ENCODE measurements at regions not wholly inside any gene's neighbourhood (a gene's known extent, or its start where the extent isn't known, plus 50 kb on each side); places are given as distances from the start of the nearest gene placed in this dataset.

DNA sequence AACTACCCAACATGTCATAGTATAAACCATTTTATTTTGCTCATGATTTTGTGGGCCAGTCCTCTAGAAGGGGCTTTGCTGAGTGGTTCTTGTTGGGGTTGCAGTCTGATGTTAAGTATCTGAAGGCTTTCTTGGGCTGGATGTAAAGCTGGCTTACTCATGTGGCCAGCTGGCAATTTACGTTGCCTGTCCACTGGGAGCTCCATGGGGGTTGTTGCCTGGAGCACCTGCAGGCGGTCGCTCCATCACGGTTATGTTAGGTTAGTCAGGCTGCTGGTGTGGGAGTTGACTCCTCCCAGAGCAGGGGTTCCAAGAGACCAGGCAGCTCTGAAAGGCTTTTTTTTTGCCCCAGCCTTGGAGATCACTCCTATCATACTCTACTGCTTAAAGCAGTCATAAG is 98.1 kb downstream of the NR1D2 start:
- TF ChIP-seq, protein P1, sequence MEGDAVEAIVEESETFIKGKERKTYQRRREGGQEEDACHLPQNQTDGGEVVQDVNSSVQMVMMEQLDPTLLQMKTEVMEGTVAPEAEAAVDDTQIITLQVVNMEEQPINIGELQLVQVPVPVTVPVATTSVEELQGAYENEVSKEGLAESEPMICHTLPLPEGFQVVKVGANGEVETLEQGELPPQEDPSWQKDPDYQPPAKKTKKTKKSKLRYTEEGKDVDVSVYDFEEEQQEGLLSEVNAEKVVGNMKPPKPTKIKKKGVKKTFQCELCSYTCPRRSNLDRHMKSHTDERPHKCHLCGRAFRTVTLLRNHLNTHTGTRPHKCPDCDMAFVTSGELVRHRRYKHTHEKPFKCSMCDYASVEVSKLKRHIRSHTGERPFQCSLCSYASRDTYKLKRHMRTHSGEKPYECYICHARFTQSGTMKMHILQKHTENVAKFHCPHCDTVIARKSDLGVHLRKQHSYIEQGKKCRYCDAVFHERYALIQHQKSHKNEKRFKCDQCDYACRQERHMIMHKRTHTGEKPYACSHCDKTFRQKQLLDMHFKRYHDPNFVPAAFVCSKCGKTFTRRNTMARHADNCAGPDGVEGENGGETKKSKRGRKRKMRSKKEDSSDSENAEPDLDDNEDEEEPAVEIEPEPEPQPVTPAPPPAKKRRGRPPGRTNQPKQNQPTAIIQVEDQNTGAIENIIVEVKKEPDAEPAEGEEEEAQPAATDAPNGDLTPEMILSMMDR (IDR thresholded peaks at IDR 0.05): no peak
- no peak for TF ChIP-seq POLR2AphosphoS5 (IDR thresholded peaks at IDR 0.05)
- TF ChIP-seq POLR2A (IDR thresholded peaks at IDR 0.05): no peak
- WGBS: 88% methylated on average over 4 of the region's 4 CpGs
- Histone ChIP-seq H3K27ac (peak overlapping the region; percentile 50 to 58), H3K4me3 (no peak overlapping the region), H3K4me1 (replicated peaks) (no peaks in the 10 kb centered on the region), H3K9me3 (no peaks in the 10 kb centered on the region), H3K27me3 (replicated peaks; ENCODE audit: insufficient read depth) (no peaks in the 10 kb centered on the region), H3K36me3 (no peaks in the 10 kb centered on the region)
- DNase-seq (ENCODE audit: low spot score): no peak
- intact Hi-C loops (cut with DNase I): loop anchor here (5.0 kb wide), 1 partner anchor 84 kb away; no protein-coding TSS in a partner anchor

DNA sequence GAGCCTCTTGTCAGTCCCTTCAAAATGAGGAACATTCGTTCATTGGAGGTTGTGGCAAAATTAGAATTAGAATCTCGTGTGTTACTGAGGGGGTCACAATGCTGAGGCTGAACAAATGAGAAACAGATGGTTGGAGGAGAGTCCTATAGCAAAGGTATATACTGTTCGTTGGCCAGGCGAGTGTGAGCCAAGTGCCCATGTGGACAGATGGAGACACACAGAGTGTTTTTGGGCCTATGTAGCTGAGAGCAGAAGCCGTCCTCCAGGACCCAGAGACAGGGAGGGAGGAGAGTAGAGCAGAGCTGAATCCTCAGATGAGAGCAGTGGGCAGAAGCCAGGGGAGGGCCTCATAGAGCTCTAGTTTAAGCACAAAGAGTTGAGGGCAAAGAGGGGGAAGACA is 98.9 kb downstream of the NR1D2 start:
- TF ChIP-seq, protein P1 (IDR thresholded peaks at IDR 0.05): no peak
- TF ChIP-seq POLR2AphosphoS5 (IDR thresholded peaks at IDR 0.05) (no peak), POLR2A (IDR thresholded peaks at IDR 0.05) (no peak)
- Histone ChIP-seq H3K27ac (no peak overlapping the region), H3K27me3 (replicated peaks; ENCODE audit: insufficient read depth) (no peaks in the 10 kb centered on the region), H3K4me3 (no peak overlapping the region), H3K4me1 (replicated peaks) (no peaks in the 10 kb centered on the region), H3K9me3 (no peaks in the 10 kb centered on the region), H3K36me3 (no peaks in the 10 kb centered on the region)
- intact Hi-C loops (cut with DNase I): loop anchor here (5.0 kb wide), 1 partner anchor 83 kb away; no protein-coding TSS in a partner anchor
- WGBS: 94% methylated on average over 5 of the region's 5 CpGs
- no peak for DNase-seq (ENCODE audit: low spot score)

DNA sequence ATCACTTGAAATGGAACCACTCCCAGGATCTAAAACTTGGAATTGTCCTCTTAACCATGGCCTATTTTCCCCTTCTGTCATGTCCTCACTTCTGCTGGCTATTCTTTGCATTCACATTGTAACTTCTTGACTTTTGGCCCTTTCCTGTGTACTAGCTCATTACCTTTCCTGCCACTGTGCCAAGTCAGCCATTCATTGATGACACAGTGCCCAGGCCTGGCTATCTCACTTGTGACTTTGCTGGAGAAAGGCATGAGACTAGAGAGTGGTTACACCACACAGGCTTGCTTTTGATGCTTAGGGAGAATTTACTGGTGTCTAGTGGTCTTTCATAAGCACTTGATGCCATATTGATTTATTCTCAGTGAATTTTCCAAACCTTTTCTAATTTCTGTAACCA is 101.1 kb downstream of the NR1D2 start:
- Histone ChIP-seq H3K36me3 (no peaks in the 10 kb centered on the region), H3K27ac (no peak overlapping the region), H3K9me3 (no peaks in the 10 kb centered on the region), H3K4me1 (replicated peaks) (no peaks in the 10 kb centered on the region), H3K27me3 (replicated peaks; ENCODE audit: insufficient read depth) (no peaks in the 10 kb centered on the region), H3K4me3 (no peak overlapping the region)
- DNase-seq (ENCODE audit: low spot score): no peak
- TF ChIP-seq POLR2A (IDR thresholded peaks at IDR 0.05): no peak
- no peak for TF ChIP-seq POLR2AphosphoS5 (IDR thresholded peaks at IDR 0.05)
- TF ChIP-seq, protein P1 (IDR thresholded peaks at IDR 0.05): no peak
- intact Hi-C loops (cut with DNase I): loop anchor here (5.0 kb wide), 1 partner anchor 96 kb away; no protein-coding TSS in a partner anchor

DNA sequence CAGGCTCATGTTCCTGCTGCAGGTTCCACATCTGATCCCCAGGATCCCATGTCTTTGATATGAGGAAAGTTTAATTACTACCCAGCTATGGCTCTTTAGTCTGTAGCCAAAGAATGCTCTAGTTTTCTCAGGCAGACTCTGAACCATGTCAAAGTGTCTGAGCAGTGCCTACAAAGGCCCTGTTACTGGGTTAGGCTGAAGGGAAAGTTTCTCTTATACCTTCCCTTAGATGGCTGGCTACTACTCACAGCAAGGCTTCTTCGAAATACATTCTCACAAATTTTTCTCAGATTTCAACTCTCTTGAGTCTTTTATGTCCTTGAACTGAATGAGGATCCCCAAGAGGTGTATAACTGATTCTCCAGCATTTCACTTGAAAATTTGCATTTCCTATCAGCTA is 102.4 kb downstream of the NR1D2 start:
- Histone ChIP-seq H3K4me1 (replicated peaks) (no peaks in the 10 kb centered on the region), H3K27ac (no peak overlapping the region), H3K36me3 (no peaks in the 10 kb centered on the region), H3K9me3 (no peaks in the 10 kb centered on the region), H3K27me3 (replicated peaks; ENCODE audit: insufficient read depth) (no peaks in the 10 kb centered on the region), H3K4me3 (no peak overlapping the region)
- intact Hi-C loops (cut with DNase I): loop anchor here (5.0 kb wide), 1 partner anchor 95 kb away; no protein-coding TSS in a partner anchor
- WGBS: 0% methylated on average over 1 of the region's 1 CpG
- TF ChIP-seq, protein P1 (IDR thresholded peaks at IDR 0.05): no peak
- no peak for DNase-seq (ENCODE audit: low spot score)

DNA sequence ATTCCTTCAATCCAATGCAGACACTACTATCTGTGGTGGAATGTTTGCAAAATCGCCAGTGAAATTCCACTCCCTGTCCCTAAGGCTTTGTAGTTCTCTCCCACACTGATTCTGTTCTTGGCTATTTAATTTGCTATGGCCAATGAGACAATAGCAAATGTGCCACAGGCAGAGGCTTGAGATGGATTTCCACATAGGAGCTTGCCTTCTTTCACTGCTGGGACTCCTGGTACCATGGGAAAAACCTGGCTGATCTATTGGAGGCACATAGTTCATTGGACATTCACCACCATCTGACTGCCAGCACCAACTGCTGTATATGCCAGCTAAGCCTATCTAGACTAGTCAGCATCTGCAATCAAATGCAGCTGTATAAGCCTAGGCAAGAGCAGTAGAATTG is 103.8 kb downstream of the NR1D2 start:
- no peak for TF ChIP-seq POLR2A (IDR thresholded peaks at IDR 0.05)
- TF ChIP-seq, protein P1 (IDR thresholded peaks at IDR 0.05): no peak
- no peak for TF ChIP-seq POLR2AphosphoS5 (IDR thresholded peaks at IDR 0.05)

More for the DNA sequence above, 103.8 kb downstream of the NR1D2 start:
- Histone ChIP-seq H3K4me3 (no peak overlapping the region), H3K27ac (no peak overlapping the region), H3K36me3 (no peaks in the 10 kb centered on the region), H3K4me1 (replicated peaks) (no peaks in the 10 kb centered on the region), H3K27me3 (replicated peaks; ENCODE audit: insufficient read depth) (no peaks in the 10 kb centered on the region), H3K9me3 (no peaks in the 10 kb centered on the region)
- WGBS: 81% methylated on average over 1 of the region's 1 CpG
- no peak for DNase-seq (ENCODE audit: low spot score)
- intact Hi-C loops (cut with DNase I): loop anchor here (5.0 kb wide), 1 partner anchor 93 kb away; no protein-coding TSS in a partner anchor

Measured in prostate gland (tissue), 2 donors.